ENCODE measurements at regions not wholly inside any gene's neighbourhood (a gene's known extent, or its start where the extent isn't known, plus 50 kb on each side); places are given as distances from the start of the nearest gene placed in this dataset.
"Not testable (repeated sequence)": the region's sequence is repeated elsewhere in the genome, so short reads cannot be mapped to it uniquely, and the experiment has no call there.

DNA sequence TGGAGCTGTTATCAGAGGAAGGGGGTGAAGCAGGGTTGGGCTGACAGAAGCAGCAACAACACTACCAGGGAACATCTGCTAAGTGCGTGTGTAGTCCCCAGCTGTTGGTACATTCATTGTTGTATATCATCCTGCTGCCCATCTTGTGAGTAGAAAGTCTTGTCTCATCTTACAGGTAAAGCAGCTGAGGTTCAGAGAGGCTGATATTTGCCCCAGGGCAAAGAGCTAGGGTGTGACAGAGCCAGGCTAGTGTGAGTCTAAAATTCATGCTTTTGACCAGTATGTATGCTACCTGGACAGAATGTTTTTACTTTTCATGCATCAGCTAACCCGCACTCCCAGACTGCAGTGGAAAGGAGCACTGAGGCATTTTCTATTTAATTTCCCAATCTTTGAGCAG lies 221.6 kb downstream of the STK31 start:
- DNase-seq (ENCODE audit: low read depth in 2 of 3, low spot score in 2 of 3) = no peak

DNA sequence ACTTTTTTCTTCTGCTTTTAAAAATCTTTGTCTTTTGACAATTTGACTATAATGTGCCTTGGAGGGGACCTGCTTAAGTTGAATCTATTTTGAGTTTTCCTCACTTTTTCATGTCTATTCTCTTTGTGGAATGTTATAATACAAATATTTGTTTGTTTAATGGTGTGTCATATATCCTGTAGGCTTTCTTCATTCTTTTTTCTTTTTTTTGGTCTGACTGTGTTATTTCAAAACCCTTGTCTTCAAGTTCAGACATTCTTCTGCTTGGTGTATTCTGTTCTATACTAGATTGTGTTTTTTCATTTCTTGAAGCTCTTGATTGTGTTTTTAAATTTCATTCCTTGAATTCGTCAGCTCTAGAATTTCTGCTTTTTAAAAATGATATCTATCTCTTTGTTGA lies 228.2 kb downstream of the STK31 start:
- no peak for DNase-seq (ENCODE audit: low read depth in 2 of 3, low spot score in 2 of 3)

DNA sequence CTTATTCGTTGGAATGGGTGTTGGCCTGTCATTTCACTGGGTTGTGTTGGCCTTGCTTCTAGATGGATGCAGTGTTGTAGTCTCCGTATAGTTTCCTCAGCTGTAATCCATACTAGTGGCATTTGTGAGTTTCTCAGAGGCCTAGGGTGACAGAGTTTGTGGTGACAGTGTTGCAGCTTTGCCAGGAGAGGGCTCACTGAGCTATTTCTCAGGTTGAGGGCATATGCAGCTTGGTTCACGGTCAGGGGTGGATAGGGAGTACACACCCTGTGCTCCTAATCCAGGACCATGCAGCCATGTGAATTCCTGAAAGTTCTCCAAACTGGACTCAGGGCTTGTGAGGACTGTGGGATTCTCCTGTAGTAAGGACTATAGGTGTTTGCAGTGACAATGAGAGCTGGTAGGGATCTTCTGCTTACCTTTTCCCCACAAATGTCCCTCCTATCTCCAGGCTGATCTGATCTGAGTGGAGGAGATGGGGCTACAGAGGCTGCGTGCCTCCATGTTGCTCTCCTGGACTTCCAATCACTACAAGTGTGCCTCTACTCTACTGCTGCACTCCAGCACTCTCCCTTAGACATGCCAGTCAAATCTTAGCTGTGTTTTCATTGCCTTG lies 229.0 kb downstream of the STK31 start:
- no peak for DNase-seq (ENCODE audit: low read depth in 2 of 3, low spot score in 2 of 3)

DNA sequence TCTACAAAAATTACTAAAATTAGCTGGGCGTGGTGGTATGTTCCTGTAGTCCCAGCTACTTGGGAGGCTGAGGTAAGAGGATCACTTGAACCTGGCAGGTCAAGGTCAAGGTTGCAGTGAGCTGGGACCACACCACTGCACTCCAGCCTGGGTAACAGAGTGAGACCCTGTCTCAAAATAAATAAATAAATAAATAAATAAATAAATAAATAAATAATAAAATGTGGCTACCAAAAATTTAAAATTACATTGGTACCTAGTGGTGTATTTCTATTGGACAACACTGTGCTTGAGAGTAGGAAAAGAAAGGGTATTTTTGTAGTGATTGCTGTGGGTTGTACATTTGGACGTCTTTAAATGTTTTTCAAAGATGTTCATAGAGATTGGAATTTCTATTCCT lies 229.7 kb downstream of the STK31 start:
- not testable (repeated sequence) for DNase-seq (ENCODE audit: low read depth in 2 of 3, low spot score in 2 of 3)

DNA sequence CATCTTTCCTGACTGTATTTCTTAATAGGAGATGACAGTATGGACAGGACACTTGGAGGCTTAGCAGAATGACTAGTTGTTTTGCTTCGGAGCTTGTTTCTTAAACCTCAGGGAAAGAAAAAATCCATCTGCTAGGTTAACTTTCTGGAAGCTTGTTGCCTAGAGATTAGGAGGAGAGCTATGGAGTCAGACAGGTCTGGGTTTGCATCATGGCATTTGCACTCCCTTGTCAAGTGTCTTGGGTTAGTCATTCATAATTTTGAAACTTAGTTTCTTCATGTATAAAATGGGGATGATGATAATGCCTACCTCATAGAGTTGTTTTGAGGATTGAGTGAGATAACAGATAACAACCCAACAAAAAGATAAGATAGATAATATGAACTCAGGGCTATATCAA lies 231.5 kb downstream of the STK31 start:
- DNase-seq (ENCODE audit: low read depth in 2 of 3, low spot score in 2 of 3) = no peak

DNA sequence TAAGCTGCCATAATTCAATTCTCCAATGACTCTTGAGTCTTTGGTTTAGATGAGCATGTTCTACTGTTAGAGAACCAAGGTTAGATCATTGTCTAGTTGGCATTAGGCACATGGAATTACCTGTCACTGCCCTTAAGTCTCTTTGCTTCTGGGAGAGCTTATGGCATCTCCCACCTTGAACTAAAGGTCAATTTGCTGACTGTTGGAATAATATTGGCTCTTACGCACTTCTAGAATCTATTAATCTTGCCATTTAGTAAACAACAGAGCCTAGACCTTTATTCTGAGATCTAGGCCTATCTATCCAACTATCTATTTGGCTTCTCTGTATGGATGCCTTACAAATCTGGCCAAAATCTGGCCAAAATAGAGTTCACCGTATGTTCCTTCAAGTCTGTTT lies 232.0 kb downstream of the STK31 start:
- DNase-seq (ENCODE audit: low read depth in 2 of 3, low spot score in 2 of 3) = no peak

DNA sequence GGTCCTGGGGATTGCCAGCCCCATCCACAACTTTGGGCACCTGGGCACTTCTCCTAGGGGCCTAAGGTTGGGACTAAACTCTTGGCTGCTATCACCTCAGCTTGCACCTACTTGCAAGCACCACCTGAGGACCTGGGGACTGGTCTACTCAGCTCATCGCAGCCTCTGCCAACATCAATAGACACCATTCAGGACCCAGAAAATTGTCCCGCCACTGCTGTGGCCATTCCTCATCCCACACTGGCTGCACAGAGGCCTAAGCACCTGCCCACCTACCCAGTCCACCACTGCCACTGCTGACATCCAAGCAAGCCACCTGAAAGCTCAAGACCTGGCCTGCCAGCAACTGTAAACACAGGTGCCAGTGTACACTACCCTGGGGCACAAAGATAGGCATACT lies 234.1 kb downstream of the STK31 start:
- DNase-seq (ENCODE audit: low read depth in 2 of 3, low spot score in 2 of 3) = no peak

DNA sequence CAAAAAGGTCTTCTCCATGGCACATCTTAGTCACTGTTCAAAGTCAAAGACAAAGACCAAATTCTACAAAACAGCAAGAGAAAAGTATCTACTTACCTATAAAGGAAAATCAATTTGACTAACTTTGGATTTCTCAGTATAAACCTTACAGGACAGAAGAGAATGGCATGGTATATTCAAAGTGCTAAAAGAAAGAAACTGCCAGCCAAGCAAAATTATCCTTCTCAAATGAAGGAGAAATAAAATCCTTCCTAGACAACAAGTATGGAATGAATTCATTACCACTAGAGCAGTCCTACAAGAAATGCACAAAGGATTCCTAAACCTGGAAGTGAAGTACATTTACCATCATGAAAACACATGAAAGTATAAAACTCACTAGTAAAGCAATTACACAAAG lies 235.5 kb downstream of the STK31 start:
- DNase-seq (ENCODE audit: low read depth in 2 of 3, low spot score in 2 of 3) = no peak

DNA sequence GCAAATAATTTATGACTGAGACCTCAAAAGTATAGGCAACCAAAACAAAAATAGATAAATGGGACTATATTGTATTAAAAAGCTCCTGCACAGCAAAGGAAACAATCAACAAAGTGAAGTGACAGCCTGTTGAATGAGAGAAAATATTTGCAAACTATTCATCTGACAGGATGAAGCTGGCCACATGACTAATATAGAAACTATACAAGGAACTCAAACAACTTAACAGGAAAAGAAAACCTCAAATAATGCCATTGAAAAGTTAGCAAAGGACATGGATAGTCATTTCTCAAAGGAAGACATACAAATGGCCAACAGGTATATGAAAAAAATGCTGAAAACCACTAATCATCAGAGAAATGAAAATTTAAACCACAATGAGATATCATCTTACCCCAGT lies 245.1 kb downstream of the STK31 start:
- no peak for DNase-seq (ENCODE audit: low read depth in 2 of 3, low spot score in 2 of 3)

DNA sequence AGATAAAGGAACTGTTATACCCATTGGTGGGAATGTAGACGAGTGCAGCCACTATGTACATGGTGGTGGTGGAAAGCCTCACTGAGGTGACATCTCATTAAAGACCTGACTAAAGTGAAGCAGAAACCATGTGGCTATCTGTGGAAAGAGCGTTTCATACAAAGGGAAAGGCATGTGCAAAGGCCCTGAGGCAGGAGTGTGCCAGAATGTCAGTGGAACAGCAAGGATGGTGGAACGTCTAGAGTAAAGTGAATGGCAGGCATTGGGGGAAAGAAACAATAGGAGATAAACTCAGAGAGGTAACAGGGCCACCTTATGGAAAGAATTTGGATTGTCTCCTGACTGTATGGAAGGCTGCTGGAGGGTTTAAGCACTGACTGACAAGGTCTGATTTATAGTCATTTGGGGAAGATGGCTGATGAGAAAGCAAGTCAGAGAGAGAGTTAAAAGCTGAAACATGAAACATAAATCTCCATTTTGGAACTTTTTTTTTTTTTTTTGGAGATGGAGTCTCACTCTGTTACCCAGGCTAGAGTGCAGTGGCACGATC lies 245.7 kb downstream of the STK31 start:
- DNase-seq (ENCODE audit: low read depth in 2 of 3, low spot score in 2 of 3) = no peak

DNA sequence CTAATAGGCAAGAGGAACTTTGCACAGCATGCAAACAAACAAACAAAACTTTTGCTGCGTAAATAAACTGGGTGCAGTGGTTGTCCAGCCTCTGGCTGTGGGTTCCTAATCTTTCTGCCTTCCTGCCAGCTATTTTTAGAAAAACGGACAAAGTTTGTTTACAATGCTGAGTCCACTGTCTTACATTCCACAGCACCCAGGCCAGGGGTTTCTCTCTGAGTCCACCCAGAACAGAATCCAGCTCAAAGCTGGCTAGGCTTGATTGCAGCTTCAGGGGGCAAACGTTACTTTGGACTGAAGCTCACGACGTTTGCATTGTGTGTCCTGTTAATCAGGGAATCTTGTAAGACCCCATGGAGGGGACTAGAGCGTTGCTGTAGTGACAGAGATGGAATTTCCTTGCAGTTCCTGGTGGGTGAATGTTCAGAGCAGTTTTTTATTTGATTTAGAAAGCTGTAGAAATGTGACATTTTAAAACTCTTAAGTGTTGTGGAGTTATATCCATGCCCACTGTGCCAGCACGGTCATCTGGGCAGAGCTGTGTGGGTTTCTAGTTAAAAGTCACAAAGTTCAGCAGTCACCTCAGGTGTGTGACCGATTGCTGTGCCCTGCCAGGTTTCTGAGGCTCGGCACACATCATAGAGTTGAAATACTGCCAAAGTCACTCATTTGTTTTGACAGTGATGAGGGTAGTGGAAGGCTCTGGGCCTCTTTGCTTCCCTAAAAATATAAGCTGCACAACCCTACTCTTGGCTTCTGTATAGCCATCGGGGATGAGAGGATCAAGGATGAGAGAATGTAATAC lies 247.0 kb downstream of the STK31 start:
- no peak for DNase-seq (ENCODE audit: low read depth in 2 of 3, low spot score in 2 of 3)

DNA sequence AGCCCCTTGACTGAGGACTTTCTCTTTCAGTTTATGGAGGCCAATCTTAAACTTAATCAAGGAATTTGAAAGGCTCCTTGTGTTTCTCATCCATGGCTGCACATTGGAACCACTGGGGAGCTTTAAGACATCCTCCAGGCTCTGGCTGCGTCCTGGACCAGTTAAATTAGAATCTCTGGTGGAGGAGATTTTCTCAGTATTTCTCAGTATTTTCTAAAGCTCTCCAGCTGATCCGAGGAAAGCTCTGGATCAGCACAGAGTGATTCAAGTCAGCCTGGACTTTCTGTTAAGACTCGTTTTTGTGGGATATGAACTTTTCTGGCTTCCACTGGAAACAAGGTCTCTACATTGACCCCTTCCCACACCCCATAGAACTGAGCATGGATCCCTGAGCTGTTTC lies 249.8 kb downstream of the STK31 start:
- no peak for DNase-seq (ENCODE audit: low read depth in 2 of 3, low spot score in 2 of 3)

DNA sequence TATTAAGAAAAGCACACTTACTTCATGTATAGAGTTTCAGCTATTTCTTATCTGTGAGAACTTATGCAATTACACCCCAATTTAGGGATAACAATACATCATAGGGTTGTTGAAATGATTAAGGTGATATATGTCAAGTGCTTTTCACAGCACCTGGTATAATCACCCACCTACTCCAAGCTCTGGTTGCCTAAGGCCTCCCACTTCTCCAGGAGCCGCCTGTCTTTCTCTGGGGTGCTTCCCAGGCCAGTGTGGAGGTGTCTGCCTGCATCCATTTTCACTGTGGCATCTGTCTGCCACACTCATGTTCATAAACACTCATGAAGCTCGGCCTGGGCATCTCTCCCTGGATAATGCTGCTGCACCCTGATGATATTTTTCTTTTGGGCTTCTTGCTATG lies 250.3 kb downstream of the STK31 start:
- DNase-seq (ENCODE audit: low read depth in 2 of 3, low spot score in 2 of 3) = no peak

DNA sequence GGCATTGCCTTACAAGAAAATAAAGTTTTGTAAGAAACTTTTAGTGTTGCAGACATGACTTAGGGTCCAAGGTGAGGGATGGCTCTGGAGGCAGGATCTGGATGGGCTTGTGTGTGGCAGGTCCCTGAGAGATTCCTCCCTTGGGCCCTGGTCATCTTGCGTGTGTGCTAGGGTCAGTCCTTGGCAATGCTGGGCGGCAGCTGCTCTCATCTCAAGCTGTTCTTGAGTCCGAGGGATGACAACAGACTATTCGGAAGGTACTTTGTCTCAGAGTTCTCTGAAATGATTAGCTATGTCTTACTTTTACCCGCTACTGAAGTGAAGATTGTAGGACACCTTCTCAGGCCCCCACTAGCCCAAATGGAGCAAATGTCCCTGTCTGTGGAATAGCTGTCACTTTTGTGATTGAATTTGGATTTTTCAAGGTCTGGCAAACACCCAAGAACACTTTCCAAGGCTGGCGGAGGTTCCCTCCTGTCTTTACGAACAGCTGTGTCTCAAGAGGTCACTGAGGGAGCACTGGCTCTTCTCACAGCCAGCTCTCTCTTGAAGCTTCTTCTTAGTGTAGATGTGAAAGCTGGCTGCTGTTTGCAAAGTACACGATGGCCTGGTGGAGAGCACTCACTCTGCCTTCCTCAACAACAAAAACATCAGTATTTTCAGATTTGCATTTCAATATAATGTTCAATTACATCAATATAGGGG lies 253.6 kb downstream of the STK31 start:
- DNase-seq (ENCODE audit: low read depth in 2 of 3, low spot score in 2 of 3) = no peak

DNA sequence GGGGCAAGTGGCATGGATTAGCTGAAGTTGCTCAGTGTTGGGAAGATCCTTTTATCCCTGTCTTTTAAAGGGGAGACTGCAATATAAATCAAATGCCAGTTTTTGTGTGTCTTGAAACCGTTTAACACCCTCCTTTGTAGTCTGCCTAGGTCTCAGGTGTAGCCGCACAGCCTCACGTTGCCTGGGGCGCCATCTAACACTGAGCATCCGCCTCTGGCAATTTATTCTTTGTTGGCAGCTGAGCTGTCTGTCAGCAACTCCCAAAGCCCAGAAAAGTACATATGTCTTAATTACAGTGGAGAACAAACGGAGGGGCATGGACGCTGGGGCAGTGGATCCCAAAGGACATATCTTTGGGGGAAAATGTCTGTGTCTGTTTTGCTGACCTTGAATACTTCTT lies 254.7 kb downstream of the STK31 start:
- DNase-seq (ENCODE audit: low read depth in 2 of 3, low spot score in 2 of 3) = no peak

DNA sequence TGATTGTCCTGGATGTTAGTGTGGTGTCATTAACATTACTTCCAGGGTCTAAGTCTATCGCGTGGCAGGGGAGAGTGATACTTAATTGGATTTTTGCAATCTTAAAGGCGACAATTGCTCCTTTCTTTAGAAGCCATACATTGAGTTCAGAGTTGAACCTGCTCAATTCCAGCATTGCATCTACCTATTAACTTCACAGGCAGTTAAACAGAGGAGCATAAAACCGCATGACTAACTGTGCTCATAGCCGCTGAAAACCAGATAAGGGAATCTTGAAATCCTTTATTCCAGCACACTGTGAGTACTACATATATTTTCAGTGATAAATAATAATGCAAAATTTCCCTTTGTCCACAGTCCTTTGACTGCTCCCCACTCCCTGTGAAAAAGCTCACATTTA lies 255.3 kb downstream of the STK31 start:
- no peak for DNase-seq (ENCODE audit: low read depth in 2 of 3, low spot score in 2 of 3)

DNA sequence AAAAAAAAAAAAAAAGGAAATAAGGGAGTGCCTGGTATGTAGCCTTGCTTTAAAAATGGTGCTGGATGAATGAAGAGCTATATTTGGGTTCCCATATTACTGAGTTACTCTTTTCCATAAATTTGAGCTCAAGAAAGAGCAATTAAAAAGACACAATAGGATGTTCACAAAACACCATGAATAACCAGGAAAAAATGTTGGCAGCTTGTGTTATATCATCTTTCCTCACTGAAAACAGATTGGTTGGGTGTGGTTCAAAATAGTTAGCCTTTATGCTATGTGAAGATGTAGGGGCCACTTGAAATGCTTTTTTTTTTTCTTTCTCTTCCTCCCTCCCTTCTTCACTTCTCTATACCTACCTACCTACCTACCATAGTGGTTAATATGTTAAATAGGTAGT lies 256.9 kb downstream of the STK31 start:
- DNase-seq (ENCODE audit: low read depth in 2 of 3, low spot score in 2 of 3) = no peak

DNA sequence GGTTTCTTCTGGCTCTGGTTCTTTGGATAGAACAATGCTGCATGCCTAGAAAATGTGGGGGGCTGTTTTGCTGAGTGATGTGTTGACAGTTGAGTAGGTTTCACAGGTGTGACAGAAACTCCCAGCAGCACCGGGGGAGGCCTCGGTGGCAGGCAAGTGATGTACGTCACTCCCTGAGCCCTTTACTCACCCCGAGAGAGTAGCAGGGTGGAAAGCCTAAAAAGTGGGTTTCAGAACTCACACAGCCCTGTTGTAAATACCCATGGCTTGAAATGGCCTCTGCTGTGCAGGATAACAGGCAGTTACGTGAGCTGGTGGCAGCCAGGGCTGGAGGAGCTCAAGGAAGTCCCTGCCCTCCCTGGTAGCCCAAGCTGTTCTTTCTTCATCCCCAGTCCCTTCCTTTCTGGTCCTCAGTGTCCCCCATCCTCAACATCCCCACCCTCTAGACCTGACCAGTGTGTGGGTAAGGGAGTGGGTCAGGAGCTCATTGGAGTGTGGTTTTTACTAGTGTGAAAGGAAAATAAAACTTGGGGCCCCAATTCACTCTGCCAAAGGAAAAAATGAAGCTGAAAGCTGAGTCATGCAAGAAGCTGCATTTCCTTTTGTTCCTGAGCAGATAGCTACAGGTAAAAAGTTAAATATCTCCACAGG lies 258.1 kb downstream of the STK31 start:
- no peak for DNase-seq (ENCODE audit: low read depth in 2 of 3, low spot score in 2 of 3)

DNA sequence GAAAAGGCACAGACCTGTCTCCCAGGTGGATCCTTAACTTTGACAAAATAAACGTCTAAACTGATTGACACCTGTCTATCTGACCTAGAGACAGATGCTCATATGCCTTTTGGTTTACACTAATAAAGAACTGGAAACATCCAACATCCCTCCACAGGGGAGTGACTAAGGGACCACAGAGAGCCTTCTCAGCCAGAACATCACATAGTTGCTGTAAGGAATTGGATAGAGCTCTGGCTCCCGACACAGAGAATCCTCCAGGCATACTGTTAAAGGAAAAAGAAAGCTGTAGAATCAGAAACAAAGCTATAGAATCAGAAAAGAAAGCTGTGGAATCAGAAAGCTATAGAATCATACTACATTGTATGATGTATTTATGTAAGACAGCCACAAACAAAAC lies 258.8 kb downstream of the STK31 start:
- DNase-seq (ENCODE audit: low read depth in 2 of 3, low spot score in 2 of 3) = no peak

DNA sequence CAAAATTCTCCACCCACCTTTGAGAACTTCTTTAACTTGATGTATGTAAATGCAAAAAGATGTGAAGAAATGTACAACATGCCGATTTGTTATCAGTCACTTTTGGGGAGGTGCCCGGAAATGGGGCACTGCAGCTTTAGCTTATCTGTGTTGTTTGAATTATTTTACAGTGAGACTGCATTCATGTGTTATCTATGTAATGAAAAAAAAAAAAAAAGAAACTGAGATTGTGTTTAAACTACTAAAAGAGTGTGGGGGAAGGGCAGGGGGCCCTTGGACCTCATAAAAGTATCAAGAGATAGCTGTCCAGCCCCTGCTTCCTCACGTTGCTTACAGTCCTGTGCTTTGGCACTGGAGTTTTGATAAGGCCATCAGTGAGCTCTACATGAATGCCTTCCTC lies 259.4 kb downstream of the STK31 start:
- no peak for DNase-seq (ENCODE audit: low read depth in 2 of 3, low spot score in 2 of 3)

DNA sequence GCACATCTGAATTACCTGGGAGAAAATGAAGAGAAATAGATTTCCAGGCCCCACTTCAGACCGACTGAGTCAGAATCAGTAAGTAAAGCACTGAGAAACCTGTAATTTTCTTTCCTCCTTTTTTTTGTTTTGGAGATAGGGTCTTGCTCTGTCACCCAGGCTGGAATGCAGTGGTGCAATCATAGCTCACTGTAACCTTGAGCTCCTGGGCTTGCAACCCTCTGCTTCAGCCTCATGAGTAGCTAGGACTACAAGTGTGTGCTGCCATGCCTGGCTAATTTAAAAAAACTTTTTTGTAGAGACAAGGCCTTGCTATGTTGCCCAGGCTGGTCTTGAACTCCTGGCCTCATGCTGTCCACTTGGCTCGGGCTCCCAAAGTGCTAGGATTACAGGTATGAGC lies 260.2 kb downstream of the STK31 start:
- no peak for DNase-seq (ENCODE audit: low read depth in 2 of 3, low spot score in 2 of 3)

DNA sequence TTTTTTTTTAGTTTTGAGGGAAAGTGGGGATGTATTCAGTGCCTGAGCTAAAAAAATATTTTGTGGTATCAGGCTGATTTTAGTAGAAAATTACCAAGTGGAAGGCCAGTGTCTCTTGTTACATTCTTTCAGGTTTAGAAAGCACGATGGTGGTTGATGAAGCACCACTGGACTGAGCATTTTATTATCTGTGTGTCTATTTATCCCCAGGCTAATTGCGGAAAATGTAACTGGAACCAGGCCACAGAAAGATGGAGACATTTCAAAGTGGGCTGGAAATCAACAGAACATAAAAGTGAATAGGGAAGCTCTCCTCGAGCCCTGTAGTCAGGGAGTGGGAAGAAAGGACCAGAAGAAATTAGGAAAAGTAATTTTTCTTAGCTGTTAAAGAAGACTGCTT lies 261.0 kb downstream of the STK31 start:
- DNase-seq (ENCODE audit: low read depth in 2 of 3, low spot score in 2 of 3) = no peak
